ENCODE measurements at regions not wholly inside any gene's neighbourhood (a gene's known extent, or its start where the extent isn't known, plus 50 kb on each side); places are given as distances from the start of the nearest gene placed in this dataset.

GRCh38 chr4:153909672-153910071 is 120.8 kb upstream of the SFRP2 start:
- no peak overlapping the region for H3K4me2 ChIP-seq (ENCODE audit: low read length)
- H3K9ac ChIP-seq (ENCODE audit: low read length): no peak overlapping the region
- no peak for DNase-seq
- no peak for TF ChIP-seq EZH2phosphoT487 (IDR thresholded peaks at IDR 0.05; ENCODE audit: borderline replicate concordance, low read length)
- no peak for TF ChIP-seq CTCF (conservative IDR thresholded peaks at IDR 0.05; ENCODE audit: low read depth, low read length)
- no peak for TF ChIP-seq EZH2 (IDR thresholded peaks at IDR 0.05; ENCODE audit: low read length, unreplicated experiment)
- H3K27me3 ChIP-seq (ENCODE audit: low read length): peaks cover 20% of the 10 kb centered on the region
- no peak overlapping the region for H3K4me3 ChIP-seq (ENCODE audit: low read length)
- H3K36me3 ChIP-seq (ENCODE audit: low read depth, low read length): no peaks in the 10 kb centered on the region
- H2AFZ ChIP-seq (ENCODE audit: low read length): no peak overlapping the region
- no peaks in the 10 kb centered on the region for H3K4me1 ChIP-seq (ENCODE audit: insufficient read depth, low read length)
- H3K79me2 ChIP-seq (ENCODE audit: low read length): no peaks in the 10 kb centered on the region
- H3F3A ChIP-seq (ENCODE audit: low read length, unreplicated experiment): no peaks in the 10 kb centered on the region
- intact Hi-C loops (cut with micrococcal nuclease): no loop called here
- H3K9me3 ChIP-seq (ENCODE audit: low read length): no peaks in the 10 kb centered on the region
- no peaks in the 10 kb centered on the region for H3K9me2 ChIP-seq (replicated peaks; ENCODE audit: low read length)
- no peaks in the 10 kb centered on the region for H4K20me1 ChIP-seq (ENCODE audit: low read length)
- ATAC-seq: no peak
- BruUV-seq (replicated peaks): no TSS peak
- ChIA-PET CTCF (no interaction called here), POLR2A (ENCODE audit: unreplicated experiment) (no interaction called here)
- H3K27ac ChIP-seq (ENCODE audit: low read length): no peak overlapping the region

- Histone ChIP-seq H3K9me2 (replicated peaks; ENCODE audit: low read length) (no peaks in the 10 kb centered on the region), H3K9me3 (ENCODE audit: low read length) (no peaks in the 10 kb centered on the region), H2AFZ (ENCODE audit: low read length) (no peak overlapping the region), H3K4me3 (ENCODE audit: low read length) (no peak overlapping the region), H3K79me2 (ENCODE audit: low read length) (no peaks in the 10 kb centered on the region), H3K9ac (ENCODE audit: low read length) (no peak overlapping the region), H3K36me3 (ENCODE audit: low read depth, low read length) (no peaks in the 10 kb centered on the region), H3F3A (ENCODE audit: low read length, unreplicated experiment) (no peaks in the 10 kb centered on the region), H3K27me3 (ENCODE audit: low read length) (peaks cover 16% of the 10 kb centered on the region), H3K27ac (ENCODE audit: low read length) (no peak overlapping the region), H3K4me1 (ENCODE audit: insufficient read depth, low read length) (no peaks in the 10 kb centered on the region), H3K4me2 (ENCODE audit: low read length) (no peak overlapping the region), H4K20me1 (ENCODE audit: low read length) (no peaks in the 10 kb centered on the region)
- no peak for DNase-seq
- no peak for TF ChIP-seq EZH2phosphoT487 (IDR thresholded peaks at IDR 0.05; ENCODE audit: borderline replicate concordance, low read length)
- no peak for TF ChIP-seq EZH2 (IDR thresholded peaks at IDR 0.05; ENCODE audit: low read length, unreplicated experiment)
- no peak for TF ChIP-seq CTCF (conservative IDR thresholded peaks at IDR 0.05; ENCODE audit: low read depth, low read length)
- ATAC-seq: no peak
- no TSS peak for BruUV-seq (replicated peaks)
- intact Hi-C loops (cut with micrococcal nuclease): no loop called here
- POLR2A ChIA-PET (ENCODE audit: unreplicated experiment): no interaction called here
- CTCF ChIA-PET: no interaction called here
Measured at GRCh38 chr4:153906231-153906630, 117.3 kb upstream of the SFRP2 start.

- no peak overlapping the region for H2AFZ ChIP-seq (ENCODE audit: low read length)
- CTCF ChIA-PET: no interaction called here
- no TSS peak for BruUV-seq (replicated peaks)
Measured at GRCh38 chr4:153905231-153905630, 116.3 kb upstream of the SFRP2 start.

More at GRCh38 chr4:153905231-153905630, 116.3 kb upstream of the SFRP2 start:
- H3K79me2 ChIP-seq (ENCODE audit: low read length): no peaks in the 10 kb centered on the region
- no peaks in the 10 kb centered on the region for H3K9me2 ChIP-seq (replicated peaks; ENCODE audit: low read length)
- no peak overlapping the region for H3K4me2 ChIP-seq (ENCODE audit: low read length)
- intact Hi-C loops (cut with micrococcal nuclease): no loop called here
- DNase-seq (no peak), ATAC-seq (no peak)
- H3K9ac ChIP-seq (ENCODE audit: low read length): no peak overlapping the region
- H3K27me3 ChIP-seq (ENCODE audit: low read length): peaks cover 9% of the 10 kb centered on the region
- POLR2A ChIA-PET (ENCODE audit: unreplicated experiment): no interaction called here
- no peaks in the 10 kb centered on the region for H3F3A ChIP-seq (ENCODE audit: low read length, unreplicated experiment)
- no peak overlapping the region for H3K27ac ChIP-seq (ENCODE audit: low read length)
- H4K20me1 ChIP-seq (ENCODE audit: low read length): no peaks in the 10 kb centered on the region
- H3K4me1 ChIP-seq (ENCODE audit: insufficient read depth, low read length): no peaks in the 10 kb centered on the region
- TF ChIP-seq EZH2phosphoT487 (IDR thresholded peaks at IDR 0.05; ENCODE audit: borderline replicate concordance, low read length): no peak
- TF ChIP-seq EZH2 (IDR thresholded peaks at IDR 0.05; ENCODE audit: low read length, unreplicated experiment): no peak
- TF ChIP-seq CTCF (conservative IDR thresholded peaks at IDR 0.05; ENCODE audit: low read depth, low read length): no peak
- H3K4me3 ChIP-seq (ENCODE audit: low read length): no peak overlapping the region
- H3K36me3 ChIP-seq (ENCODE audit: low read depth, low read length): no peaks in the 10 kb centered on the region
- H3K9me3 ChIP-seq (ENCODE audit: low read length): no peaks in the 10 kb centered on the region
